ENCODE measurements at regions not wholly inside any gene's neighbourhood (a gene's known extent, or its start where the extent isn't known, plus 50 kb on each side); places are given as distances from the start of the nearest gene placed in this dataset.
"Not testable (repeated sequence)": the region's sequence is repeated elsewhere in the genome, so short reads cannot be mapped to it uniquely, and the experiment has no call there.

- no peak for DNase-seq (ENCODE audit: low spot score)
- in situ Hi-C loops (cut with MboI; ENCODE audit: low sequenced_read_pairs, unreplicated experiment): loop anchor here (25.0 kb wide), 1 partner anchor 438 kb away; no protein-coding TSS in a partner anchor
- TF ChIP-seq CTCF (IDR thresholded peaks at IDR 0.05; ENCODE audit: borderline replicate concordance, control extremely low read depth, extremely low read depth, insufficient read depth, missing control alignments): no peak
Observed at GRCh38 chr2:191500566-191500883, 177.4 kb upstream of the NABP1 start.

- in situ Hi-C loops (cut with MboI; ENCODE audit: low sequenced_read_pairs, unreplicated experiment): loop anchor here (25.0 kb wide), 1 partner anchor 439 kb away; no protein-coding TSS in a partner anchor
- DNase-seq (ENCODE audit: low spot score): no peak
Observed at GRCh38 chr2:191500884-191501560, 176.9 kb upstream of the NABP1 start.

GRCh38 chr2:191501561-191502168 is 176.3 kb upstream of the NABP1 start:
- in situ Hi-C loops (cut with MboI; ENCODE audit: low sequenced_read_pairs, unreplicated experiment): loop anchor here (25.0 kb wide), 1 partner anchor 439 kb away; no protein-coding TSS in a partner anchor
- no peak for DNase-seq (ENCODE audit: low spot score)

More at GRCh38 chr2:191500884-191501560, 176.9 kb upstream of the NABP1 start:
- no peak for TF ChIP-seq CTCF (IDR thresholded peaks at IDR 0.05; ENCODE audit: borderline replicate concordance, control extremely low read depth, extremely low read depth, insufficient read depth, missing control alignments)

GRCh38 chr2:191506515-191506914 is 171.4 kb upstream of the NABP1 start:
- in situ Hi-C loops (cut with MboI; ENCODE audit: low sequenced_read_pairs, unreplicated experiment): loop anchor here (25.0 kb wide), 1 partner anchor 444 kb away; no protein-coding TSS in a partner anchor
- TF ChIP-seq CTCF (IDR thresholded peaks at IDR 0.05; ENCODE audit: borderline replicate concordance, control extremely low read depth, extremely low read depth, insufficient read depth, missing control alignments): no peak
- no peak for DNase-seq (ENCODE audit: low spot score)

More at GRCh38 chr2:191501561-191502168, 176.3 kb upstream of the NABP1 start:
- no peak for TF ChIP-seq CTCF (IDR thresholded peaks at IDR 0.05; ENCODE audit: borderline replicate concordance, control extremely low read depth, extremely low read depth, insufficient read depth, missing control alignments)

GRCh38 chr2:191507252-191507853 is 170.6 kb upstream of the NABP1 start:
- not testable (repeated sequence) for DNase-seq (ENCODE audit: low spot score)
- in situ Hi-C loops (cut with MboI; ENCODE audit: low sequenced_read_pairs, unreplicated experiment): loop anchor here (25.0 kb wide), 1 partner anchor 445 kb away; no protein-coding TSS in a partner anchor

GRCh38 chr2:191508738-191509137 is 169.2 kb upstream of the NABP1 start:
- in situ Hi-C loops (cut with MboI; ENCODE audit: low sequenced_read_pairs, unreplicated experiment): loop anchor here (25.0 kb wide), 1 partner anchor 446 kb away; no protein-coding TSS in a partner anchor

More at GRCh38 chr2:191508738-191509137, 169.2 kb upstream of the NABP1 start:
- no peak for DNase-seq (ENCODE audit: low spot score)
- TF ChIP-seq CTCF (IDR thresholded peaks at IDR 0.05; ENCODE audit: borderline replicate concordance, control extremely low read depth, extremely low read depth, insufficient read depth, missing control alignments): no peak

All from GM13976 (cell line).